Trophoblast cell (in vitro differentiated cells and primary cell): ENCODE measurements at regions not wholly inside any gene's neighbourhood (a gene's known extent, or its start where the extent isn't known, plus 50 kb on each side); places are given as distances from the start of the nearest gene placed in this dataset.

ENCODE experiments used
- DNase-seq, 2 donors: peaks; one replicate each; pipeline ENCODE4 v3.0.0-alpha.2; 2016
- H2AFZ ChIP-seq: 2 replicates; pipeline ENCODE4 v1.6.1; 2013; ENCODE audit warnings: low read length, moderate library complexity, mild to moderate bottlenecking; ENCODE audit not compliant: insufficient read depth, poor library complexity
- H2AK5ac ChIP-seq: 2 replicates; pipeline ENCODE4 v1.6.1; 2013; ENCODE audit warnings: mild to moderate bottlenecking, low read length
- H2BK120ac ChIP-seq: 2 replicates; pipeline ENCODE4 v1.6.1; 2013; ENCODE audit warnings: low read length, mild to moderate bottlenecking, moderate library complexity; ENCODE audit not compliant: insufficient read depth, poor library complexity
- H2BK12ac ChIP-seq: 2 replicates; pipeline ENCODE4 v1.6.1; 2013; ENCODE audit warnings: mild to moderate bottlenecking, low read length, moderate library complexity
- H2BK5ac ChIP-seq: 2 replicates; pipeline ENCODE4 v1.6.1; 2013; ENCODE audit warnings: low read length, low read depth, moderate library complexity, mild to moderate bottlenecking; ENCODE audit not compliant: poor library complexity
- H3K14ac ChIP-seq: 2 replicates; pipeline ENCODE4 v1.6.1; 2013; ENCODE audit warnings: mild to moderate bottlenecking, low read length
- H3K18ac ChIP-seq: 2 replicates; pipeline ENCODE4 v1.6.1; 2013; ENCODE audit warnings: mild to moderate bottlenecking, low read length
- H3K23ac ChIP-seq: 2 replicates; pipeline ENCODE4 v1.6.1; 2013; ENCODE audit warnings: low read length
- H3K27ac ChIP-seq: 2 replicates; pipeline ENCODE4 v1.5.1; 2013; ENCODE audit warnings: low read depth, mild to moderate bottlenecking, inconsistent platforms, low read length, moderate library complexity
- H3K27me3 ChIP-seq: 2 replicates; pipeline ENCODE4 v1.6.1; 2013; ENCODE audit warnings: inconsistent platforms, mild to moderate bottlenecking, low read length, moderate library complexity; ENCODE audit not compliant: insufficient read depth
- H3K36me3 ChIP-seq, 2 experiments: 1 replicate in 1 of 2; 2 replicates in 1 of 2; pipeline ENCODE4 v1.6.1; 2013; ENCODE audit warnings: low read length in 2 of 2, mild to moderate bottlenecking in 2 of 2, moderate library complexity in 1 of 2; ENCODE audit not compliant: insufficient read depth in 2 of 2, control insufficient read depth in 1 of 2
- H3K4ac ChIP-seq: 2 replicates; pipeline ENCODE4 v1.6.1; 2013; ENCODE audit warnings: low read depth, mild to moderate bottlenecking, low read length, moderate library complexity
- H3K4me1 ChIP-seq, 2 experiments: 1 replicate in 1 of 2; 2 replicates in 1 of 2; pipeline ENCODE4 v1.6.1; 2013; ENCODE audit warnings: low read length in 2 of 2, mild to moderate bottlenecking in 2 of 2, moderate library complexity in 1 of 2; ENCODE audit not compliant: insufficient read depth in 2 of 2, control insufficient read depth in 1 of 2
- H3K4me2 ChIP-seq: 2 replicates; pipeline ENCODE4 v1.6.1; 2013; ENCODE audit warnings: inconsistent platforms, mild to moderate bottlenecking, low read length, moderate library complexity
- H3K4me3 ChIP-seq: 2 replicates; pipeline ENCODE4 v1.5.1; 2013; ENCODE audit warnings: mild to moderate bottlenecking, low read depth, low read length, inconsistent platforms
- H3K79me1 ChIP-seq: one replicate; pipeline ENCODE4 v1.6.1; 2013; ENCODE audit warnings: low read length
- H3K79me2 ChIP-seq: 2 replicates; pipeline ENCODE4 v1.6.1; 2013; ENCODE audit warnings: low read length, mild to moderate bottlenecking; ENCODE audit not compliant: control insufficient read depth, insufficient read depth, poor library complexity
- H3K9ac ChIP-seq: 2 replicates; pipeline ENCODE4 v1.6.1; 2013; ENCODE audit warnings: mild to moderate bottlenecking, low read length
- H3K9me3 ChIP-seq: 2 replicates; pipeline ENCODE4 v1.6.1; 2013; ENCODE audit warnings: low read depth, mild to moderate bottlenecking, control low read depth, inconsistent platforms, low read length; ENCODE audit not compliant: insufficient read depth
- H4K12ac ChIP-seq: 2 replicates; pipeline ENCODE4 v1.6.1; 2013; ENCODE audit warnings: low read depth, mild to moderate bottlenecking, low read length, moderate library complexity
- H4K8ac ChIP-seq: 2 replicates; pipeline ENCODE4 v1.6.1; 2013; ENCODE audit warnings: low read depth, mild to moderate bottlenecking, low read length, moderate library complexity
- H4K91ac ChIP-seq: one replicate; pipeline ENCODE4 v1.6.1; 2013; ENCODE audit warnings: low read depth, mild to moderate bottlenecking, low read length, moderate library complexity
- WGBS: extraction: QIAGEN DNeasy Blood & Tissue Kit; methylation state at CpG from one replicate; pipeline ENCODE4 v1.1.7; 2013; ENCODE audit warnings: missing lambda C conversion rate; ENCODE audit not compliant: insufficient read length, insufficient coverage; ENCODE audit errors: extremely low coverage; 5-methylcytosine and 5-hydroxymethylcytosine counted together

DNA sequence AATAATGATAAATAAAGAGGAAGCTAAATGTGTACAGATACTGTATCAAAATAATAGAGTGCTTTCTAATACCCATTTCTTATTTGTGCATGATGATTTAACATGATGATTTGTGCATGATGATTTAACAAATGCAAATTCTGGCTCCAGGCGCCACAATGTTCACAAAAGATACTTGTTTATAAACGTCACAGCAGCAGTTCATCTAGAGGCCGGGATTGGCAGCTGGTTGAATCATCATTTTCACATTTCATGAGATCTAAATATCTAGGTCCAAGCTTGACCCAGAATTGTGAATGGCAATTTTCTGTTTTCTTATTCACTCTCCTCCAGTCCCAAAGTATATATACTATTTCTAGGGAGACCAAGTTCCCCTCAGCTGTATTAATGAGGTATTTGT is 322.0 kb downstream of the SUCLG1 start:
- Histone ChIP-seq H4K12ac (no peak overlapping the region), H3K4ac (no peak overlapping the region), H2BK5ac (no peak overlapping the region), H2AK5ac (no peak overlapping the region), H3K79me2 (no peaks in the 10 kb centered on the region), H3K23ac (no peak overlapping the region), H3K14ac (no peak overlapping the region), H4K8ac (no peak overlapping the region), H3K9me3 (no peaks in the 10 kb centered on the region), H3K4me2 (no peak overlapping the region), H2BK12ac (no peak overlapping the region), H4K91ac (no peak overlapping the region), H2AFZ (no peak overlapping the region), H3K4me3 (no peak overlapping the region), H3K18ac (no peak overlapping the region), H3K4me1 (no peaks in the 10 kb centered on the region), H3K36me3 (no peaks in the 10 kb centered on the region), H2BK120ac (no peak overlapping the region), H3K79me1 (no peaks in the 10 kb centered on the region), H3K27ac (no peak overlapping the region), H3K9ac (no peak overlapping the region), H3K27me3 (no peaks in the 10 kb centered on the region)
- WGBS: no CpG with 5 or more reads among the region's 3 CpGs
- DNase-seq: no peak

DNA sequence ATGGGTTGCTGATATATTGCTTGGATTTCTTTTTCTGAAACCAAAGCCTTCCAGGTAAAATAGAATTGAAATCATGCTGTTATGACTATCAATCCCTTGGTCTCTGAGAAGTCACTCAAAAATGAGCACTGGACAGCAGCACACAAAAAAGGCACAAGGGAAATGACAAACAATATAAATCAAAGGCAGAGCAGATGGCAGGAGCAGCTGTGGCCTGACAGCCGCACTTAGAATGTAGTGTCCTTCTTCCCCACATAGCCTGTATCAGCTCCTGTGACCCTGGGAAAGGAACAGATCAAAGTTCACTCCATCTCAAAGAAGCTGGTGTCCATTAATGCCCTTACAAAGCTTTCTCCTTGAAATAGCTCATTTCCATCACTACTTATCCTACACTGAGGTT is 326.7 kb downstream of the SUCLG1 start:
- Histone ChIP-seq H3K4me3 (no peak overlapping the region), H4K91ac (no peak overlapping the region), H3K4ac (no peak overlapping the region), H3K4me1 (no peaks in the 10 kb centered on the region), H3K79me2 (no peaks in the 10 kb centered on the region), H3K27me3 (no peaks in the 10 kb centered on the region), H3K9me3 (no peaks in the 10 kb centered on the region), H3K9ac (no peak overlapping the region), H3K27ac (no peak overlapping the region), H2AFZ (no peak overlapping the region), H2BK120ac (no peak overlapping the region), H2BK12ac (no peak overlapping the region), H3K79me1 (no peaks in the 10 kb centered on the region), H4K12ac (no peak overlapping the region), H3K14ac (no peak overlapping the region), H3K18ac (no peak overlapping the region), H3K36me3 (no peaks in the 10 kb centered on the region), H2AK5ac (no peak overlapping the region), H4K8ac (no peak overlapping the region), H3K23ac (no peak overlapping the region), H2BK5ac (no peak overlapping the region), H3K4me2 (no peak overlapping the region)
- DNase-seq: no peak
- WGBS: no CpG with 5 or more reads among the region's 1 CpG

DNA sequence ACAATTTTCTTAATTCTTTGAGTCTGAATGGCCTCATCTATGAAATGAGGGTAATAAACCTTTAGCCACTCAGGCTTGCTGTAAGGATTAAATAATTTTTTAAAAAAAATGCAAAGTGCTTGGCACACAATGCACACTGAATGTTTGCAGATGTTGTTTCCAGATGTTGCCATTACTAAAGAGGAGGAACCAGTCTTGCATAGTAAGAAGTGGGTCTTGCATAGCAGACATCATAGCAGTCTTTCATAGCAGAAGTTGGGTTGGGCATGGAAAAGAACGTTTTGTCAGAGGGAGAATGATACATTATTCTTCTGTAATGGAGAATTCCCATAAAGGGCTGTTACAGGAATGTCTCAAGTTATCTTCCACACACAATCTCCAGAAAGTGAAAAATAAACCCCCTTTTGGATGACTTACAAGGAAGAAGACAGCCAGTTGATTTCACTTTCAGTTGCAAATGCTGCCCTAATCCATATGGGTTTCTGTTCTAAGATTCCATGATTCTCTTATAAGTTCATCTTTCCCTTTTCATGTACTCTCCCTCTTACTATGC is 327.7 kb downstream of the SUCLG1 start:
- WGBS: no CpG with 5 or more reads among the region's 1 CpG
- no peak overlapping the region for H4K8ac ChIP-seq
- H3K36me3 ChIP-seq: no peaks in the 10 kb centered on the region
- H3K27ac ChIP-seq: no peak overlapping the region
- H3K4me1 ChIP-seq: no peaks in the 10 kb centered on the region
- H3K9me3 ChIP-seq: no peaks in the 10 kb centered on the region
- H2BK12ac ChIP-seq: no peak overlapping the region
- H3K4me3 ChIP-seq: no peak overlapping the region
- H3K9ac ChIP-seq: no peak overlapping the region
- no peak for DNase-seq
- H2AK5ac ChIP-seq: no peak overlapping the region
- H4K12ac ChIP-seq: no peak overlapping the region
- H2BK5ac ChIP-seq: no peak overlapping the region
- H3K4ac ChIP-seq: no peak overlapping the region
- no peak overlapping the region for H3K23ac ChIP-seq
- H3K18ac ChIP-seq: no peak overlapping the region
- H2AFZ ChIP-seq: no peak overlapping the region
- no peaks in the 10 kb centered on the region for H3K27me3 ChIP-seq
- no peak overlapping the region for H3K14ac ChIP-seq
- no peak overlapping the region for H3K4me2 ChIP-seq
- no peaks in the 10 kb centered on the region for H3K79me1 ChIP-seq
- H2BK120ac ChIP-seq: no peak overlapping the region
- H4K91ac ChIP-seq: no peak overlapping the region
- H3K79me2 ChIP-seq: no peaks in the 10 kb centered on the region

DNA sequence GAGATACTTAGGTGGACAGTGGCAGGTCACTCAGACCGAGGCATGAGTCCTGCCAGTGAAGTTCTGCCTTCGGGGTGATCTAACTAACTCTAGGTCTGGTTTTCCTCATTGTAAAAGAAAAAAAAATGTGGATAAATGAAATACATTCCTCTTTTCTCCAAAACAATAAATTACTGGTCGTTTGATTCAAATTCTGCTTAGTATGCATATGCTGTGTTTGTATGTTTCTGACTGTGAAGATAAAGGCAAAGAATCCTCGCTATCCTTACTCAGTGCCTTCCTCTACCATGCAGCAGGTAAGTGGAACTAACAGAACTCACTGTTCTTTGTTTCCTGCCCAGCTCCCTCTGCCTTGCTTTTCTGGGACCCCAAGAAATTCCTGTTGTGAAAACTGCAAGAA is 330.1 kb downstream of the SUCLG1 start:
- no peaks in the 10 kb centered on the region for H3K27me3 ChIP-seq
- no CpG with 5 or more reads among the region's 4 CpGs for WGBS
- H2AK5ac ChIP-seq: no peak overlapping the region

More for the DNA sequence above, 330.1 kb downstream of the SUCLG1 start:
- Histone ChIP-seq H2BK12ac (no peak overlapping the region), H4K12ac (no peak overlapping the region), H3K79me1 (no peaks in the 10 kb centered on the region), H3K4me3 (no peak overlapping the region), H3K23ac (no peak overlapping the region), H3K4me1 (no peaks in the 10 kb centered on the region), H2BK120ac (no peak overlapping the region), H4K91ac (no peak overlapping the region), H3K9me3 (no peaks in the 10 kb centered on the region), H3K27ac (no peak overlapping the region), H4K8ac (no peak overlapping the region), H3K36me3 (no peaks in the 10 kb centered on the region), H3K9ac (no peak overlapping the region), H3K4ac (no peak overlapping the region), H3K4me2 (no peak overlapping the region), H3K18ac (no peak overlapping the region), H2AFZ (no peak overlapping the region), H3K79me2 (no peaks in the 10 kb centered on the region), H3K14ac (no peak overlapping the region), H2BK5ac (no peak overlapping the region)
- DNase-seq: no peak
